OCI-LY1 (cell line): ENCODE measurements at regions not wholly inside any gene's neighbourhood (a gene's known extent, or its start where the extent isn't known, plus 50 kb on each side); places are given as distances from the start of the nearest gene placed in this dataset.

ENCODE experiments used
- H2AFZ ChIP-seq: fragments of 200-600 bp; sonication (generic), shearing (Covaris generic); 2 replicates; pipeline ENCODE4 v1.6.0; 2014; ENCODE audit warnings: antibody characterized with exemption, mild to moderate bottlenecking, low read length
- H3F3A ChIP-seq: fragments of 200-600 bp; sonication (generic), shearing (Covaris generic); 2 replicates; pipeline ENCODE4 v1.6.0; 2014; ENCODE audit warnings: mild to moderate bottlenecking, antibody characterized with exemption, low read length, moderate library complexity; ENCODE audit not compliant: insufficient read depth
- H3K27ac ChIP-seq: fragments of 200-600 bp; sonication (generic); 2 replicates; pipeline ENCODE4 v1.5.1; 2014; ENCODE audit warnings: low read length, mixed run types, mild to moderate bottlenecking, low read depth; ENCODE audit not compliant: poor library complexity, severe bottlenecking
- H3K27me3 ChIP-seq: fragments of 200-600 bp; sonication (generic); 2 replicates; pipeline ENCODE4 v1.6.0; 2014; ENCODE audit warnings: antibody characterized with exemption, mild to moderate bottlenecking, low read length, moderate library complexity; ENCODE audit not compliant: insufficient read depth
- H3K36me3 ChIP-seq: fragments of 200-600 bp; sonication (generic); 2 replicates; pipeline ENCODE4 v1.6.1; 2014; ENCODE audit warnings: mild to moderate bottlenecking, antibody characterized with exemption, low read length, moderate library complexity, mixed read lengths; ENCODE audit not compliant: insufficient read depth
- H3K4me1 ChIP-seq: fragments of 200-600 bp; sonication (generic); 2 replicates; pipeline ENCODE4 v1.5.1; 2014; ENCODE audit warnings: mild to moderate bottlenecking, low read length, moderate library complexity; ENCODE audit not compliant: insufficient read depth, severe bottlenecking
- H3K4me2 ChIP-seq: fragments of 200-600 bp; sonication (generic), shearing (Covaris generic); 2 replicates; pipeline ENCODE4 v1.6.1; 2014; ENCODE audit warnings: low read length
- H3K4me3 ChIP-seq: fragments of 200-600 bp; sonication (generic); 2 replicates; pipeline ENCODE4 v1.5.1; 2014; ENCODE audit warnings: low read length, low read depth, mild to moderate bottlenecking, mixed read lengths; ENCODE audit not compliant: poor library complexity, severe bottlenecking
- H3K79me2 ChIP-seq: fragments of 200-600 bp; shearing (Covaris generic); 2 replicates; pipeline ENCODE4 v1.6.1; 2016; ENCODE audit warnings: mixed run types, low read length, mixed read lengths; ENCODE audit not compliant: insufficient read depth
- H3K9ac ChIP-seq: fragments of 200-600 bp; sonication (generic), shearing (Covaris generic); 2 replicates; pipeline ENCODE4 v1.6.1; 2014; ENCODE audit warnings: mild to moderate bottlenecking, low read length, mixed read lengths
- H3K9me2 ChIP-seq: fragments of 200-600 bp; sonication (generic), shearing (Covaris generic); 2 replicates; pipeline ENCODE4 v1.6.1; 2014; ENCODE audit warnings: low read depth, mild to moderate bottlenecking, low read length, mixed read lengths
- H3K9me3 ChIP-seq: fragments of 200-600 bp; shearing (Covaris generic); 2 replicates; pipeline ENCODE4 v1.6.1; 2014; ENCODE audit warnings: low read length, mixed read lengths
- H4K20me1 ChIP-seq: fragments of 200-600 bp; sonication (generic), shearing (Covaris generic); 2 replicates; pipeline ENCODE4 v1.6.0; 2016; ENCODE audit warnings: mild to moderate bottlenecking, low read length; ENCODE audit not compliant: insufficient read depth
- CTCF ChIP-seq: fragments of 200-600 bp; sonication (generic), shearing (Covaris generic); IDR thresholded peaks from 2 replicates; pipeline ENCODE4 v1.5.1; 2017; ENCODE audit warnings: mild to moderate bottlenecking, antibody characterized with exemption, low read length, moderate library complexity, mixed read lengths
- EZH2 ChIP-seq: fragments of 200-600 bp; sonication (generic), shearing (Covaris generic); IDR thresholded peaks from 2 replicates; pipeline ENCODE4 v1.8.0; 2017; ENCODE audit warnings: borderline replicate concordance, mixed run types, mild to moderate bottlenecking, antibody characterized with exemption, low read length, moderate library complexity, mixed read lengths

DNA sequence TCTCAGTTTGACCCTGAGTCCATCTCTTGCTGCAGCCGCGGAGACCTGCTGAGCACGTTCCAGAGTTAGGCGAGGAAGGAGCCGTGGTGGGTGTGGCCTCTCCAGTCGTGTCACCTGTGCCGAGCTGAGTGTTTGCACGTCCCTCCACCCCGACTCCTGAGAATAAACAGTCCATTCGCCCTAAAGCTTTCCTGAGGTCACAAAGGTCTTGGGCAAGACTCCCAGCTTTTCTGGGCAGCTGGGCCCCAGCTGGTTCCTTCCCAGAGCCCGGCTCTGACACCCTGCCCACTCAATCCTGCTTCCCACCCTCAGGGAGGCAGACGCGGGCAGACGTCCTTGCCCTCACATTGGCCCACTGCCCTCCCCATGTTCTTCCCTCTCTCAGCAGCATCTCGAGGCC lies 142.2 kb downstream of the KCTD15 start:
- Histone ChIP-seq H3K4me2 (no peak overlapping the region), H3K9me2 (no peaks in the 10 kb centered on the region), H3K27ac (no peak overlapping the region), H3K4me3 (no peak overlapping the region), H3K9ac (no peak overlapping the region), H3K9me3 (no peaks in the 10 kb centered on the region), H3K79me2 (no peaks in the 10 kb centered on the region), H3K36me3 (no peaks in the 10 kb centered on the region), H3K4me1 (no peaks in the 10 kb centered on the region), H3K27me3 (no peaks in the 10 kb centered on the region), H3F3A (no peaks in the 10 kb centered on the region), H2AFZ (no peak overlapping the region), H4K20me1 (no peaks in the 10 kb centered on the region)
- no peak for TF ChIP-seq EZH2
- no peak for TF ChIP-seq CTCF

DNA sequence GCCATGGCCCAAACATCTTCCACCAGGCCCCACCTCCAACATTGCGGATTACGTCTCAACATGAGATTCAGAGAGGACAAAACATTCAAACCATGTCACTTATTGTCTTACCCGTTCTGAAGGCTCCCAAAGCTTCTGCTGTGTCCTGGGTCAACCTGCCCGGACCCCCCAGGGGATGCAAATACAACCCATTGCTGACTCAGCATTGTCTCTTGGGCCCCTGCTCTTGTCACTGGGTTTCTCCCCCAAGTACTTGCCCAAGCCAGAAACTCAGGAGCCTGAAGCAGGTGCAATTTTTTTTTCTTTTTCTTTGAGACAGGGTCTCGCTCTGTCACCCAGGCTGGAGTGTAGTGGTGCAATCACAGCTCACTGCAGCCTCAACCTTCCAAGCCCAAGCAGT lies 144.5 kb downstream of the KCTD15 start:
- Histone ChIP-seq H3K9ac (no peak overlapping the region), H3F3A (no peaks in the 10 kb centered on the region), H3K4me3 (no peak overlapping the region), H4K20me1 (no peaks in the 10 kb centered on the region), H3K9me2 (no peaks in the 10 kb centered on the region), H3K4me1 (no peaks in the 10 kb centered on the region), H3K27me3 (no peaks in the 10 kb centered on the region), H2AFZ (no peak overlapping the region), H3K9me3 (no peaks in the 10 kb centered on the region), H3K79me2 (no peaks in the 10 kb centered on the region), H3K36me3 (no peaks in the 10 kb centered on the region), H3K4me2 (no peak overlapping the region), H3K27ac (no peak overlapping the region)
- TF ChIP-seq EZH2 (no peak), CTCF (no peak)

- H3K27me3 ChIP-seq = no peaks in the 10 kb centered on the region
- TF ChIP-seq CTCF (no peak), EZH2 (no peak)
- no peak overlapping the region for H3K9ac ChIP-seq
- no peaks in the 10 kb centered on the region for H3K4me1 ChIP-seq
- H3K4me2 ChIP-seq = no peak overlapping the region
- H4K20me1 ChIP-seq = no peaks in the 10 kb centered on the region
- H2AFZ ChIP-seq = no peak overlapping the region
- no peaks in the 10 kb centered on the region for H3K9me2 ChIP-seq
- H3K4me3 ChIP-seq = no peak overlapping the region
- no peaks in the 10 kb centered on the region for H3K36me3 ChIP-seq
- H3K79me2 ChIP-seq = no peaks in the 10 kb centered on the region
- H3F3A ChIP-seq = no peaks in the 10 kb centered on the region
- no peaks in the 10 kb centered on the region for H3K9me3 ChIP-seq
- no peak overlapping the region for H3K27ac ChIP-seq
These were observed 150.0 kb downstream of the KCTD15 start for GRCh38 chr19:33946535-33947264.
